ENCODE measurements at regions not wholly inside any gene's neighbourhood (a gene's known extent, or its start where the extent isn't known, plus 50 kb on each side); places are given as distances from the start of the nearest gene placed in this dataset.
"Not testable (repeated sequence)": the region's sequence is repeated elsewhere in the genome, so short reads cannot be mapped to it uniquely, and the experiment has no call there.

GRCh38 chr15:53923741-53924140, 54.5 kb upstream of the UNC13C start:
- not testable (repeated sequence) for DNase-seq

- no peak for DNase-seq
Observed at GRCh38 chr15:53918180-53919079, 59.8 kb upstream of the UNC13C start.

GRCh38 chr15:53917109-53917508, 61.1 kb upstream of the UNC13C start:
- DNase-seq, result no peak

GRCh38 chr15:53911431-53911830, 66.8 kb upstream of the UNC13C start:
- no peak for DNase-seq

- DNase-seq, result no peak
Observed at GRCh38 chr15:53910852-53911251, 67.4 kb upstream of the UNC13C start.

- DNase-seq, result no peak
Observed at GRCh38 chr15:53910236-53910849, 67.9 kb upstream of the UNC13C start.

- no peak for DNase-seq
Observed at GRCh38 chr15:53903129-53903528, 75.1 kb upstream of the UNC13C start.

- not testable (repeated sequence) for DNase-seq
Observed at GRCh38 chr15:53893468-53893867, 84.8 kb upstream of the UNC13C start.

GRCh38 chr15:53891862-53892261, 86.4 kb upstream of the UNC13C start:
- DNase-seq, result not testable (repeated sequence)

GRCh38 chr15:53884441-53884840, 93.8 kb upstream of the UNC13C start:
- no peak for DNase-seq

GRCh38 chr15:53882311-53882710, 95.9 kb upstream of the UNC13C start:
- DNase-seq, result no peak

GRCh38 chr15:53880357-53880756, 97.9 kb upstream of the UNC13C start:
- no peak for DNase-seq

GRCh38 chr15:53875711-53876110, 102.5 kb upstream of the UNC13C start:
- no peak for DNase-seq

- no peak for DNase-seq
Observed at GRCh38 chr15:53875139-53875538, 103.1 kb upstream of the UNC13C start.

- no peak for DNase-seq
Observed at GRCh38 chr15:53872410-53872809, 105.8 kb upstream of the UNC13C start.

GRCh38 chr15:53869806-53870073, 108.5 kb upstream of the UNC13C start:
- DNase-seq, result no peak

GRCh38 chr15:53869044-53869805, 109.0 kb upstream of the UNC13C start:
- no peak for DNase-seq

GRCh38 chr15:53862386-53862785, 102.9 kb upstream of the WDR72 start:
- DNase-seq, result no peak

- no peak for DNase-seq
Observed at GRCh38 chr15:53861792-53862191, 102.3 kb upstream of the WDR72 start.

GRCh38 chr15:53851110-53851848, 91.8 kb upstream of the WDR72 start:
- DNase-seq, result no peak

GRCh38 chr15:53847745-53848144, 88.3 kb upstream of the WDR72 start:
- DNase-seq, result no peak

GRCh38 chr15:53844634-53845033, 85.2 kb upstream of the WDR72 start:
- DNase-seq, result no peak

Measured in dermis blood vessel endothelial cell (primary cell).